ENCODE measurements at regions not wholly inside any gene's neighbourhood (a gene's known extent, or its start where the extent isn't known, plus 50 kb on each side); places are given as distances from the start of the nearest gene placed in this dataset.

DNA sequence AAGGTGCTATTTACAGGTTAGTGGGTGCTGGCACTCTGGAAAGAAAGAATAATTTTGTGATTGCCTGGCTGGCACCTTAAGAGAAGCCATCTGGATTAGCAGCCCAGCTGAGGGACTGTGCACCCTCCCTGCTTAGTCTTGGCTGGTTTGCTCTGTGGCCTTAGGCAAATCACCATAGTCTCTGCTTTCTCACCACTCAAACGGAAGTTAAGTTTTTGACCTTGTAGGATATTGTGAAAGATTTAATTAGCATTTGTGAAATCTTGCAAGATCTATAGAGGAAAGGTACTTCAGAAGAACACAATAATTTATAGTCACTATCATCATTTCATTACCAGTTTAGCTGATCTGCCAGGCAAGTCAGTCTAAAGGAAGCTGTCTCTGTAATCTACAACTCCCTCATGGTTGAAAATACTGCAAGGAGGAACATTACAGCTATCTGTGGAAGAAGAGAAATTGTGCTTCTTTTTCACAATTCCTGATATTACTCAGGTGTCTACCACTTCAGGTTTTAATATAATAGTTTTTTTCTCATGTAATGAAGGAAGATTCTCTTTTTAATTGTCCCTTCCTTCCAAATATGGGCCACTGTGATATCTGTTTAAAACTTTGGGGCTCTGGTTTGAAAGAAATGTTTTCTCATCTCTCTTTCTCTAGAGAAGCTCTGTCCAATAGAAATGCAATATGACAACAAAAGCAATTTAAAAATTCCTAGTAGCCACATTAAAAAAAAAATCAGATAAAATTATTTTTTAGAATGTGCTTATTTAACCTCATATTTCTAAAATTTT is 219.6 kb downstream of the PTEN start:
- DNase-seq (ENCODE audit: low spot score) = no peak

DNA sequence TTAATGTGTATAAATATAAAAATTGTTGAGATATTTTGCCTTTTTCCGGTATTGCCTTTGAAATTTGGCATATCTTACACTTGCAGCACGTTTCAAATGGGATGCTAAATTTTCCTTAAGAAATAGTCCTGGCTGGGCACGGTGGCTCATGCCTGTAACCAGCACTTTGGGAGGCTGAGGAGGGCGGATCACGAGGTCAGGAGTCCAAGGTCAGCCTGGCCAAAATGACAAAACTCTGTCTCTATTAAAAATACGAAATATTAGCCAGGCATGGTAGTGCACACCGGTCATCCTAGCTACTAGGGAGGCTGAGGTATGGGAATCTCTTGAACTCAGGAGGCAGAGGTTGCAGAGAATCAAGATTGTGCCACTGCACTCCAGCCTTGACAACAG is 220.2 kb downstream of the PTEN start:
- DNase-seq (ENCODE audit: low spot score) = no peak

DNA sequence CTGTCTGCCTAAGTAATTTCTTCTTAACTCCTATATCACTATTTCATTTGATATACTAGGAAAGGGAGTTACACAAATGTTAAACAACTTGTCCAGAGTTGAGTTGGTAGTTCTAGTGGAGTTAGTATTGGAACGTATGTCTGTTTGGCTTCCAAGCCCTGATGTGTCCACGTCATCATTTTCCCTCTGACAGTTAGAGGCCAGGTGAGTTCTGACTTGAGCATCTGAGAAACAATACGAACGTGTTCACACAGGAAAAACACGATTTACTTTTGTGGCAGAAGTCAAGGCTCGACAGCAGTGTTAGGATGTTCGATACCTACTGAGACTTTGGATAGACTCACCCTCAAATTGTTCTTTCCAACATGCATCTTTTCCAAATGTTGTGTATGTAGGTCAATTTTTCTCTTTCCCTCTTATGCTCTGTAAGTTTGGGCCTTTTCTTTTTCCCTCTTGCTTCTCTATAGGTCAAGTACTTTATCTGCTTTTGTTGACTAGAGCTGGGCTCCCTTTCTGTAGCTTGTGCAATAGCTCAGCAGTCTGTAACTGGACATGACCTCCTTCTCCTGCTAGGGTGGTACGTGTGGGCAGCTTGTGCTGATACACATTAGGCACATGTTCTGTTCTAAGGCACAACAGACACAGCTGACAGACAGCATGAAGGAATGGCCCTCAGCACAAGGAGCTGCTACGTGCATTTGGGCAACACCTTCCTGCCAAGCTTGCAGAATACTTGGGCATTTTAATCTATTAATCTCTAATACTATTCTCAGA is 222.9 kb downstream of the PTEN start:
- DNase-seq (ENCODE audit: low spot score) = no peak

DNA sequence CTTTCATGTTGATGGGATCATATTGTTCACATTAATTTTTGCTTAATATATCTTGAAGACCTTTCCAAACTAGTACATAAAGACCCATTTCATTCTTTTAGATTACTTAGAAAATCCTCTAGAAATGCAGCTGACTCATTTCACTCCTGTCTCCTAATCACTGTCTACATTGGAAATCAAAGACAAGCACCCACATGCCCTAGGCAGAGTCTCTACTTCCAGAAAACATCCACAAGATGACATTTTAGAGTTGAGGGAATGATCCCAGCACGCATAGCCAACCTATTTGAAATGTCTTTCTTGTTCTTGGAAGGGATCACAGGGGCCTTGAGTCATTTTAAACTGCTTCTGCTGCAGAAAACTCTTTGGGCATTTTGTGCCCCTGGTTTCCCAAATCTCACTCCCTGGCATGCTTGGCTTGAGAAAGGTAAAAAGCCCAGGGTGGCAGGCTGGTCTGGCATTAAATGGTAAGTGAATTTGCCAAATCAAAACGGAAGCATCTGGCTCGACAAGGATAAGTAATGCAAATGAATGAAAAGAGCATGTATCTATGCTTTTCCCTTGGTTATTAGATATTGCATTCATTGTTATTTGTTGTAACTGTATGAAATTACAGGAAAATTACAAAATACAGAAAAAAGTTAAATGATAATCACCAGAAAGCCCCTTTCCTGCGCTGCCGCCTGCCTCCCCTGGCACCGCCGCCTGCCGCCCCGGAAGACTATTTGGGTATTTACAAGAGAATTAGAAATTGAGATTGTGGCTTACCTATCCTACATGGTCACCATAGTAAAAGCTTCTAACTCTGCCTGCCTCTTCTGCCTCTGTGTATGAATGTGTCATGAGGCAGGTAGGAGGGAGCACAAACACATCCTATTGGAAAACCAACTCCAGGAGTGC is 225.3 kb downstream of the PTEN start:
- no peak for DNase-seq (ENCODE audit: low spot score)

DNA sequence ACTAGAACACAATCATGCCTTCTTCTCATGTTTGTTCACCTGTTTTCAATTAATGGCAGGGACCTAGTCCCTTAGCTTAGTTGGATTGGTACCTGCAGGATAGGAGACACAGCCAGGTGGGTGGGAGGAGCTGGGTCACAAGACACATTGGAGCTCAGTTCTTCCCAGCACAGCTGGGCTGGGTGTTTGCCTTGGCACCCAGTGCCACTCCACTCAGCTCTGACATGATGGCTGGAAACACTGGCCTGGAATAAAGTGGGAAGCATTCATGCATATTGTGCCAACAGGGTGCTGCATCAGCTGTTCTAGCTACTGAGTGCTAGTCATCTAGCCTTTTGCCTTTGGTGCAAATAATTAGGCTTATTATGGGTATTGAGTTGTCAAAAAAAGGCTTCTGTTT is 226.1 kb downstream of the PTEN start:
- no peak for DNase-seq (ENCODE audit: low spot score)

DNA sequence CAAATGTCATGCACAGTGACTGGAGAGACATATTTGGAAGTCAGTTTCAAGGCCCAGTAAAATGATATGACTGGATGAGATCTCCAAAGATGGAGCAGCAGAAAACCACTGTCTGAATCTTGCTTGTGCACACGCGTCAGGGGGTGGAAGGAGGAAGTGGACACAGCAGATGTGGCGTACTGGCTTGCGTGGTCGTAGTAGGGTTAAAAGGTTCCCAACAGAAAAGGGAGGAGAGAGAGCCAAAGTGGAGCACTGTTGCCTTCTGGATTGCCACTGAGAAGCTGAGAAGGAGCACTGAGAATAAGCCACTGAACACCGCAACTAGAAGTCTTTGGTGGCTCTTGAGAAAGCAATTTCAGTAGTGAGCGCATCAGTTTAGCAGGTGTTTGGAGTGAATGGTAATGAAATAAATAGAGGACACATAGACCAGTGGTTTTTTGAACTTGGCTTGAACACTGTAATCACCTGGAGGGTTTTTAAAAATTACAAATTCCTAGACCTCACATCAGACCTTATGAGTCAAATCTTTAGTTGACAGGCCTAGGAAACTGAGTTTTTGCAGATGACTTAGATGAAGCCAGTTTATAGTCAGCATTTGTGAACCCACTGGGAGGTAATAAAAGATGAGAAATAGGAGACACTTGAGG is 227.3 kb downstream of the PTEN start:
- no peak for DNase-seq (ENCODE audit: low spot score)

DNA sequence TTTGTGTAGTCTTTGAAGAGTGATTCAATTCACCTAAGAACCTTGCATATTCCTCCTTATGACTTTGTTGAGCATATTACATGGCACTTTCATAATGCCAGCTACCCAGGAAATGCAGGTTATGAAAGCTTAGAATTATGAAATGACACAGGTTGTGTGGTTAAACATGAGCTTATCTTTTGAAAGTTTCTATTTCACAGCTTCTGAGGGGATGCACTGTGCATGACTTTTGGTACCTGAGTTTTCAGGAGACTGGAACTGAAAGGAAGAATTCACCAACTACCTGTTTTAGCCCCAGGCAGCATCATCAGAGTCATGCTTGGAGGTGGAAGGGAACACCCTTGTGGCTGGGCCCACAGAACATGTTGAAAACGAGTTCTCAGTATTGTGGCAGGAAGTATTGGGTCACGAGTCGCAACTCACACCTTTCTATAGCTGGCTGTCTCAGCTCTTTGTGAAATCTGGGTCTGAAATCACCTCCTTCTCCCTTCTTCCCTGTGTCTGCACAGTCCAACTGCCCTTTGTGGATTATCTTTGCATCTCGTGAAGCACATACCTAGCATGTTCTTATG is 228.2 kb downstream of the PTEN start:
- no peak for DNase-seq (ENCODE audit: low spot score)

DNA sequence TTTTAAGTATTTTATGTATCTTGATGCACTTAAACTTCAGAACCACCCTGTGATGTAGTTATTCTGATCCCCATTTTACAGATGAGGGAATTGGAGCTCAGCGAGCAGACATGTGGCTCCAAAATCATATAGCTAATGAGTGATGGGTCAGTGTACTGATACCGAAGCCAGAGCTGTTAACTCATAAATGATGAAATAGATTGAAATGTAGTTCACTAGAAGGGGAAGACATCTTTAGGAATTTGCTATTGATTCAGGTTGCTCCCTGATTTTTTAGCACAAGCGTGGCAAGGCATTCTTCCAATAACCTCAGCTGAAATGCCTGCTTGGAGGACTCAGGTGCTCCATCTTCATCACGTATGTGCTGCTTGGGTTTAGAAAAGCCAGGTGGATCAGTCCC is 228.8 kb downstream of the PTEN start:
- DNase-seq (ENCODE audit: low spot score) = no peak

DNA sequence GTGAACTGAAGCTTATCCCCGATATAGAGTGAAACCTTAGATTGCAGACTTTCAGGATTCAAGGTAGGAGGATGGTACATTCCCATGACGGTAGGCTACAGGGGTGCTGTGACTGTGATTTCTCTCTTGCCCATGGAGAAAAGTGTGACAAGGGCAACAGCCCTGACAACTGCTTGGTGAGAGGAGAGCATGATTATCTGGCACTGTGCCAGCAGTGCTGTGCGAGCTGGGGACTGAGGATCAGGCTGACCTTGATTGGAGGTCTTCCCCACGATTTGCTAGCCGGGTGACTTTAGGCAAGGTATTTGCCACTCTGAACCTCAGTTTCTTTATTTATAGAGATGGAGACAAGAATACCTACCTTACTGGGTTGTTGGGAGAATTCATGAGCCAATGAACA is 229.5 kb downstream of the PTEN start:
- no peak for DNase-seq (ENCODE audit: low spot score)

DNA sequence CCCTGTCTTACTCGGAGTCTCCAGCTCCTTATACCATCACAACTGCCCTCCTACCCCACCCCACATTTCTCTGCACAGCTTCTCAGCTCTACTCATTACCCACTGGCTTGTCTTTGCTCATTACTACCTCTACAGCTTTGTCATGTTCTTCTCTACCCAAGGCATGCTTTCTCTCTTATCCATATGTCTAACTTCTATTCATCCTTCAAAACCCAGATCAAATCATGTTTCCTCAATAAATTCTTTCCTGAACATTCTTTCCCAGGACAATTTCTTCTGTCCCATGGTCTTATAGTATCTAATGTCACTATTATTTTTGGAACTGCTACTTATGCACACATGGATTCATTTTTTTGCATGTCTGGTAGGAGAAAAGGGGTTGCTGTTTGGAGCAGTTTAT is 231.4 kb downstream of the PTEN start:
- no peak for DNase-seq (ENCODE audit: low spot score)

DNA sequence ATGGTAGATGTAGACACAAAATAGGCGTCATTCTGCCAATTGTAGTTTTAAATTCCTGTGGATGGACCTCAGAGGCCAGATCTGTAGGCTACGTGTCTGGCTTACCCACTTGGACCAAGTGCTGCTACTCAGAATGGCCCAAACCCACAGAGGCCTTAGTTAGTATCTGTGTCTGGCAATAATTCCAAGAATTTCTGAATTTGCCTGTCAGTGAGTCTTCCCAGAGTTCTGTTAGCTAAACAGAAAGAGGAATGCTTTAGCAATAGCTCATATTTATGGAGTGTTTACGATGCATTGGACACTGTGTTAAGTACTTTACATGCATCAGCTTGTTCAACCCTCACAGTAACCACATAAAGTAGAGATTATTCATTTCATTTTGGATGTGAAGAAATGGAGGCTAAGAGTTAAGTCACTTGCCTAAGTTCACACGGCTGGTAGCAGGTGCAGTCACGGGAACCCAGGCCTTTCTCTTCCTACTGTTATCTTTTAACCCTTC is 231.8 kb downstream of the PTEN start:
- no peak for DNase-seq (ENCODE audit: low spot score)

DNA sequence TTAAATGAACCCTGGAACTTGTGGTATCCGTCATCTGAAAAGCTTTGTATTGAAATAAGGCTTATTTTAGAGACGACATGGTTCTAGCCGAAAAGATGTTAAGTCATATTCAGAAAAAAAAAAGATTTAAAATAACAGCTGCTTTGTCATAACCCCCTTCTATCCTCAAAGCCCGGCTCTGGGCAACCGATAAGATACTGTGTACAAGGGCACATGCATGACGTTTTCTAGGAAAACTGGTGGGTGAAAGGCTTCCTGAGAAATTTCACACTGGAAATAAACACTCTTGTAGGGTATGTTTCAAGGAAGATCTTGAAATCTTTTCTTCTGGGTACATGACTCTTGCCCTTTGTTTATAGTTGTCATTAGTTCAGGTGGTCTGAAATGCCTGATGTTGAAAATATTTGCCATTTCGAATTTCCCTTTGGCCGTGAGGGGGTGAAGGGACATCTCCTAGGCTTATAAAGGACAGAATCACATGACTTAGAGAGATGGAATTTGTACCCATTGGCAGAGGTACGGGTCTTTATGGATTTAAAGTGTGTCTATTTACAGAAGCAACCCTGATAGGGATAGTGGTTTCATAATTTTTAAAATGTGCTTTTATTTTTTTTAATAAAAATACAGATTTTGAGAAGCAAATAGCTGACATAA is 232.5 kb downstream of the PTEN start:
- no peak for DNase-seq (ENCODE audit: low spot score)

DNA sequence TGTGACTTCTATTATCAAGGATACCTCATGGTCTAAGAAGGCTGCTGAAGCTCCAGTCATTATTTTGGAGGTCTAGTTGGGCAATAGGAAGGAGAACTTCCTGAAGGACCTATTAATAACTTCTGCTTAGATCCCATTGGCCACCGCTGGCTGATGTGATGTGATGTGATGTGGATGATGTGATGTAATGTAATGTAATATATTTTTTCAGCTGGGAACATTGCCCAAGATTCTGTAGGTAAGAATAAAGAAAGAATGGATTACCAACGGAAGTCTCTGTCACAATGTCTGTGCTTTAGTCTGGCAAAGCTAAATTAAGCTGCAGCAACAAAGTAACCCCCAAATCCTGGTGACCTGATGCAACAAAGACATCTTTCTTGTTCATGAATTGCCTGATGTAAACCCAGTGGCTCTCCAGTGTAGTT is 233.7 kb downstream of the PTEN start:
- no peak for DNase-seq (ENCODE audit: low spot score)

DNA sequence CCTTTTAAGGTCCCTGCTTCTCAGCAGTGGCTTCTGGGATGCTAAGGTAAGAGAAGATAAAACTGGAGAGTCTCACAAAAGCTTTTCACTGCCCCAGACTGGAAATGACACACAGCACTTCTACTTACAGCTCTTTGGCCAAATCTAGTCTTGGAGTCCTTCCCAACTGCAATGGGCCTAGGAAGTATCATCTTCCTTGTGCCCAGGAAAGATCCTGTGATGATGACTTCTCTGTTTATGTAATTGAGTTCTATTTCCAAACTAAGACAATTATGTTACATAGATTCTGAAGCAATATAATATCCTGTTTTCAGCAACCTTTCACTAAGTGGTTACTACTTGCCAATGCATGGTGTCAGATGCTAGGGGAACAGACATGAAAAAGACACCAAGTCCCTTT is 234.1 kb downstream of the PTEN start:
- no peak for DNase-seq (ENCODE audit: low spot score)

DNA sequence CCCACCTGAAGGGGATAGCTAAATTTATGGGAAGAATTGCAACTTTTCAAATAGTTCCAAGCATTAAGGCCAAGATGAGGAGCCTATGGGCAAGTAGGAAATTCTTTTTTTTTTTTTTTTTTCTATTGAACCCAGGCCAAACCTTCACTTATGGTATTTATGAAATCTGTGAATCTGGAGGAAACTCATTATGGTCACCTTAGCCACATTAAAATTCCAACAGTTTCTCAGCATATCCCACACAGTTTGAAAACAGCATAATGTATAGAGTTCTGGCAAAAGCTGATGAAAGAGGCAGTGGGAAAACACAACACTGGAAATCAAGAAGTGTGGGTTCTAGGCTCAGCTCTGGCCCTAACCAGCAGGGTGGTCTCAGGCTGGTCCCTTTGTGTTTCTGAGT is 236.9 kb downstream of the PTEN start:
- no peak for DNase-seq (ENCODE audit: low spot score)

DNA sequence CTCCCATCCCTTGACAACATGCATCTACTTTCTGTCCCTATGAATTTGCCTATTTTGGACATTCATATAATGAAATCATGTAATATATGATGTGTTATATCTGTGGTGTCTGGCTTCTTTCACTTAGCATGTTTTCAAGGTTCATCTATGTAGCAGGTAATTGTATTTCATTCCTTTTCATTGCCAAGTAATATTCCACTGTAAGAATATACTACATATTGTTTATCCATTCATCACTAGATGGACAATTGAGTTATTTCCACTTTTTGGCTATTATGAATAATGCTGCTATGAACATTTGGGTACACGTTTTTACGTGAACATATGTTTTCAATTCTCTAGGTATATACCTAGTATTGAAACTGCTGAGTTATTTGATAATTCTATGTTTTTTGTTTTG is 238.2 kb downstream of the PTEN start:
- no peak for DNase-seq (ENCODE audit: low spot score)

DNA sequence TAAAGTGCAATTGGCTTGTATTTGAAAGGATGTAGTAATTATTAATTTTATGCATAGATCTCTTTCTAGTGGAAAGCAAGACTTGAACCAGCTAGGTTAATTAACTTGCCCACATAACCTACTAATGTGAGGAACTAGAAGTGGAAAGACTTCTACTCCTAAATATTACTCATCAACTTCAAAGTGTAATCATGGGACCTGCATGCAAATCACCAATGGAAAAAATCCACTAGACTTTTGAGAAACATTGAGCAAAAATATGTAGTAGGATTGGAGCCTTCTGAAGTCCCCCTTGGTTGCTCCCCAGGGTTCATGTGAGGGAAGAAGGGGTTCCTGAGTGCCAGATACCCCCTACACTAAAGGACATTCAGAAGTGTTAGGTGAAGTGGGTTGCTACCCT is 240.2 kb downstream of the PTEN start:
- DNase-seq (ENCODE audit: low spot score) = no peak

DNA sequence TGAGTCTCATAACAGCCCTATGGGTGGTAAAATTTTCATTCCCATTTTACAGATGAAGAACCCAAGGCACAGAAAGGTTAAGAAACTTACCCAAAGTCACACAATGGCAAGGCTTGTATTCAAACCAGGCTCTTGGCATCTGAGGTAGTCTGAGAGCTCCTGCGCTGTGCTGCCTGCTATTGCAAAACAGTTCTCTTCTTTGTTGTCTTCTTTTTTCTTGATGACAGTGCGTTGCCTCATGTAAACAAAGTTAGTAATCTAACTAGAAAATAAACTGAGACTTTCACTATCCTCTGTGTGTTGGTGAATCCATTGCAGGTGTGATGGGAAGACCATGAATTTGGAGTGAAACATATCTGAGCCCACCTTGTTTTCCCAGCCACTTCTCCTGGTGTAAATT is 240.8 kb downstream of the PTEN start:
- DNase-seq (ENCODE audit: low spot score) = no peak

DNA sequence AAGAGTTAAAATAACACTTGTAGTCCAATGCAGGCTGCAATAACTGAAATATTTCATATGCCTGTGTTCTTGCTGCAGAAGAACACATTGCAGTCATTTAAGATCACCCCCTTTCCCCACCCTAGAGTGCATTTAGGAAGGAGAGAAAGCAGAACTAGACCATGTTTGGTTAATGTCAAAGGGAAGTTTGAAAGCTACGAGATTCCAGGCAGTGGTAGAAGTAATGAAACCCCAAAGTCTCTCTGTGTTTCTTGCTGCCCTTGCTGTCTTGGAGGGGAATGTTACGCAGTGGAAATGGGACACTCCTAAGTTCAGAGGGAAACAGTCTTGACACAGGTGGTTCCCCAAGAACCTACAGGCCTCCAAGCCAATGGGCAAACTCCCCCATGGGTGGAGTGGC is 242.9 kb downstream of the PTEN start:
- DNase-seq (ENCODE audit: low spot score) = peak; percentile 26

DNA sequence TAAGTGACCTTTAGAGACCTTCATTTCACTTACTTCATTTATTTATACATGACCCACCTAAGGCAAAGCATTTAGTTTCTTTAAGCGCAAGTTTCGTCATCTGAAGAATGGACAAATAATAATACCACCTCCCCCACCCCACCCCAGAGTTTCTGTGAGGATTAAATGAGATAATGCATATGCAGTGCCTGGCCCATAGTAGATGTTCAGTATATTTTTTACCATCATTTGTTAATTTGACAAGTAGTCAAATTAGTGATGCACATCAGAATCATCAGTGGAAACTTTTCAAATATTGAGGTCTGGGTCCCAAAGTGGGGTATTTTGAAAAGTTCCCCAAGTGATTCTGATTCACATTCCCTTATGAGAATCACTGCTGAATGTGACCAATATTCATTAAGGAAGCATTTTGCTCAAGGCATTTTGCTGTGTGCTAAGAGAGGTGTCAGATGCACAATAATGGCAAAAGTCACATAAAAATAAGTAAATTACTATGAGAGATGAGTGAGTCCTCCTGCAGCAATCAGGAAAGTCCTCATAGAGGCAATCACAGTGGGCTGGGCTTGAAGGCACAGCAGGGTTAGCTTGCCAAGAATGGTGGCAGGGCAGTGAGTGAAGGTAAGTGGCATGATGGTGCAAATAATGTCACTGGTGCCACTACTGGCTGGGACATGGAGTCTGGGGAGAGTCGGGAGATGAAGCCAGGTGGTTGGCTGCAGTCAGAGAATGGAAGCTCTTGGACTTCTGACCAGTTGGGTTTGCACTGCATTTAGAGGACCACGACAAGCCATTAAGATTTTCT is 244.1 kb downstream of the PTEN start:
- DNase-seq (ENCODE audit: low spot score) = no peak
